ENCODE measurements at regions not wholly inside any gene's neighbourhood (a gene's known extent, or its start where the extent isn't known, plus 50 kb on each side); places are given as distances from the start of the nearest gene placed in this dataset.
A peak's percentile ranks its signal among the peaks of the same experiment; 100 is the strongest.

DNA sequence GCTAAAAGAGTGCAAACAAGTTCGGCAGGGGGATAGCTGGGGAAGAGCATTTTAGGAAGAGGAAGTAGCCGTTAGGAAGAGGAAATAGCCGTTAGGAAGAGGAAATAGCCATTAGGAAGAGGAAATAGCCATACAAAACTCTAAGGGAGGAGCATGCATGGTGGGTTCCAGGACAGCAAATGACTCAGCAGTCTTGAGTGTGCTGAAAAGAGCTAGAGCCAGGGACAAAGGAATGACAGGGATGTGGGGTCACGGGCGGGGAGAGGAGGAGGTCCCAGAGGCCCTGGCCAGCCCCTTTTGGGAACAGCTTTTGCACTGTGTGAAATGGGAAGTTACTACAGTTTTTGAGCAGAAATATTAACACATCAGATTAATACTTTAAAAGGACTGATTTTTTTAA lies 882.6 kb downstream of the TRIML1 start:
- no peak for DNase-seq (ENCODE audit: low read depth)
- TF ChIP-seq, protein P1, sequence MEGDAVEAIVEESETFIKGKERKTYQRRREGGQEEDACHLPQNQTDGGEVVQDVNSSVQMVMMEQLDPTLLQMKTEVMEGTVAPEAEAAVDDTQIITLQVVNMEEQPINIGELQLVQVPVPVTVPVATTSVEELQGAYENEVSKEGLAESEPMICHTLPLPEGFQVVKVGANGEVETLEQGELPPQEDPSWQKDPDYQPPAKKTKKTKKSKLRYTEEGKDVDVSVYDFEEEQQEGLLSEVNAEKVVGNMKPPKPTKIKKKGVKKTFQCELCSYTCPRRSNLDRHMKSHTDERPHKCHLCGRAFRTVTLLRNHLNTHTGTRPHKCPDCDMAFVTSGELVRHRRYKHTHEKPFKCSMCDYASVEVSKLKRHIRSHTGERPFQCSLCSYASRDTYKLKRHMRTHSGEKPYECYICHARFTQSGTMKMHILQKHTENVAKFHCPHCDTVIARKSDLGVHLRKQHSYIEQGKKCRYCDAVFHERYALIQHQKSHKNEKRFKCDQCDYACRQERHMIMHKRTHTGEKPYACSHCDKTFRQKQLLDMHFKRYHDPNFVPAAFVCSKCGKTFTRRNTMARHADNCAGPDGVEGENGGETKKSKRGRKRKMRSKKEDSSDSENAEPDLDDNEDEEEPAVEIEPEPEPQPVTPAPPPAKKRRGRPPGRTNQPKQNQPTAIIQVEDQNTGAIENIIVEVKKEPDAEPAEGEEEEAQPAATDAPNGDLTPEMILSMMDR (IDR thresholded peaks at IDR 0.05; ENCODE audit: insufficient read depth, low read depth, low read length, missing control alignments): no peak
- no peak overlapping the region for H3K4me3 ChIP-seq (ENCODE audit: low read length)

DNA sequence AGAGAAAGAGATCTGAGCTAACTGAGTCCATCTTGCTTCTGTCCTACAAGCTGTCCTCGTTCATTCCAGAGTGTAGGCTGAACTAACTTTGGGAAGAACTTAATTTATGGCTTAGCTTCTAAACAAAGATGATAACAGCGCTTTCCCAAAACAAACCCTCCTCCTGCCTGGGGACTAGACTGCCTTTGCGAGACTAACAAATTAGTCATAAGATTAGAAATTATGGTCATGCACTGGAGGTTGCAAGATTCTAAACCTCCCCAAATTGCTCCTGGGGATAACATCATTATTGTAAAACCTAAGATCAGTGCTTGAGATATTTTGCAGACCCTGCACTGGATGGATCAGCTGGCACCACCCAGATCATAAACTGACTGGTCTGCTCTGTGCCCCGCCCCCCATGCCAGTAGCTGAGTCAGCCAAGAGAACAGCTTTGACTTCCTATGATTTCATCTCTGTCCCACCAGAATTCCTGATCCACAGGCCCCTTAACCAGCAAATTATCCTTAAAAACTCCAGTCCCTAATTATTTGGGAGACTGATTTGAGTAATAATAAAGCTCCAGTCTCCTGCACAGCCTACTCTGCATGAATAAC lies 883.3 kb downstream of the TRIML1 start:
- TF ChIP-seq, protein P1 (IDR thresholded peaks at IDR 0.05; ENCODE audit: insufficient read depth, low read depth, low read length, missing control alignments): no peak
- DNase-seq (ENCODE audit: low read depth): peak; percentile 35
- H3K4me3 ChIP-seq (ENCODE audit: low read length): no peak overlapping the region

DNA sequence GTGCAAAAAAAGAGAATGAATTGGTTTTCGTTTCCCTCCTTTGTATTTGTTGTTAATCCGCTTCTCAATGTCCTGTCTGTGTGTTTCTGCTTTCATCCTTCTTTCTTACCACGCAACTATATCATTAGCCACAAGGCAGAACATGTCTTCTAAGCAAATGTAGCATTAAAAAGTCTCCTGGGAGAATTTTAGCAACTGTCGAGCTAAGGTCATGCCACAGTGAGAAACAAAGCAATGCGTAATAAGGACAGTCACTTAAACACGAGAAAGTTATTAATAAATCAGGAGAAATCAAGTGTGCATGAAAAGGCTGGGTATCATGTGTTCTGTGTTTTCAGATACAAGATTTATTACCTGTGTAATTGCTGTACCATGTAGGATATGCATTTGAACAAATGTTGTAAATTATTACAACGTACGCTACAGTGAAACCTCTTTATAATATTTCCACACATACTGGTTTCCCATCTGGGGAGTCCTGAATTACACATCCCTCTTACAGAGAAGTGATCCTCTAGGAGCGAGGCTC lies 890.8 kb downstream of the TRIML1 start:
- TF ChIP-seq, protein P1 (IDR thresholded peaks at IDR 0.05; ENCODE audit: insufficient read depth, low read depth, low read length, missing control alignments): no peak
- no peak overlapping the region for H3K4me3 ChIP-seq (ENCODE audit: low read length)
- DNase-seq (ENCODE audit: low read depth): no peak

DNA sequence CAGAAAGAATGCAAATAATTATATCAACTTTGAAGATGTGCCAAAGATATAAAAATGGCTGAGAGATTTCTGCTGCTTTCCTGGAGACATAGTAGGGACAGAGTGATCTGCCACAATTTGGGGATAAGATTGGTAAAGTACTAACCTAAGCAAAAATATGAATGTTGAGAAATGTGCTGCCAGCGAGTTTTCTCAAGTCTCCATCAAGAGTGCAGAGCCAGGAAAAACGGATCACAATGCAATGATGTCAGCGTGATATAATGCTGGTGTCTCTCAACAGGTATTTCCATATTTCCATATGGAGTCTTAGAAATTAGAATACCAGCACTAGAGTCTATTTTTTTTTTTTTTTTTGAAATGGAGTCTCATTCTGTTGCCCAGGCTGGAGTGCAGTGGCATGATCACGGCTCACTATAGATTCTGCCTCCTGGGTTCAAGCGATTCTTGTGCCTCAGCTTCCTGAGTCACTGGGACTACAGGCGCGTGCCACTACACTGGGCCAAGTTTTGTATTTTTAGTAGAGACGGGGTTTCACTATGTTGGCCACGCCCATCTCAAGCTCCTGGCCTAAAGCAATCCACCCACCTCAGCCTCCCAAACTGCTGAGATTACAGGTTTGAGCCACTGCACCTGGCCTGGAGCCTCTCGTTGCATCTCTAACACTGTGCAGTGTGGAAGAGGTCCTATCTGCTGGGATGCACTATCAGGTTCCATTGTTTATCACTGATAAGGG lies 893.5 kb downstream of the TRIML1 start:
- H3K4me3 ChIP-seq (ENCODE audit: low read length): no peak overlapping the region
- no peak for DNase-seq (ENCODE audit: low read depth)
- TF ChIP-seq, protein P1 (IDR thresholded peaks at IDR 0.05; ENCODE audit: insufficient read depth, low read depth, low read length, missing control alignments): no peak

DNA sequence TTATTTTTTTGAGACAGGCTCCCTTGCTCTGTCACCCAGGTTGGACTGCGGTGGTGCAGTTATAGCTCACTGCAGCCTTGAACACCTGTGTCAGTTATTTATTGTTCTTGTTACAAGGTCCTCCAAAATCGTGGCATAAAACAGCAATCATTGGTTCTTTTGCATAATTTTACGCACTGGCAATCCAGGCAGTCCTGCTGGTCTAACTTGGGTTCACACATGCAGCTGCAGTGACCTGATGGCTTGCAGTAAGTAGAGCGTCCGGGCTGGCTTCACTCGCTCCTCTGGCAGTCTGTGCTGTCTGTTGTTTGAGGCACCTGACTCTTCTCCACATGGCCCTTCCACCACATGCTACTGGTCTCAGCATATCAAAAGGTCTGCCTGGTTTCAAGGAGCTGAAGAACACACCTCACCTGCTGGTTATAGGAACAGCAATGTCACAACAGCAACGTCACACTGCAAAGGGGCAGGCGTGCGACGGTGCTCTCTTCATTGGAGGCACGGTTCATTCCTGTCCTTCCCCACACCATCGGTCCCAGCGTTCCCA lies 894.6 kb downstream of the TRIML1 start:
- no peak overlapping the region for H3K4me3 ChIP-seq (ENCODE audit: low read length)
- no peak for DNase-seq (ENCODE audit: low read depth)
- TF ChIP-seq, protein P1 (IDR thresholded peaks at IDR 0.05; ENCODE audit: insufficient read depth, low read depth, low read length, missing control alignments): no peak

DNA sequence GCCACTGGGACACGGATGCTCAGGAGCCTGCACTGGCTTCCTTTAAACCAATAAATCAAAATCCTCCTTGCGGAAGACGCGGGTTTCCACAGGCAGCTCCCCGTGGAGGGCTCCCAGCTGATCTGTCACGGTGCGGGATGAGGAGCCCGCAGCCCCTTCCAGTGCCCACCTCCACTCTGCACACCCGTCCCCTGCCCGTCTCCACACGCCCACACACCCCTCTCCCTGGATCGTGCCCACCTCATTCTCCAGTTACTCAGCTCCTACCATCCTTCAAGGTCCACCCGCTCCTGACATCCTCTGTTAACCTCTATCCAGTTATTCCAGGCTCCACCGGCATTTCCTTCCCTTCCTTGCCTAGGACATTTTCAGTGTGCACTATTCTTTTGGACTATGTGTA lies 895.9 kb downstream of the TRIML1 start:
- H3K4me3 ChIP-seq (ENCODE audit: low read length): no peak overlapping the region
- TF ChIP-seq, protein P1 (IDR thresholded peaks at IDR 0.05; ENCODE audit: insufficient read depth, low read depth, low read length, missing control alignments): no peak
- DNase-seq (ENCODE audit: low read depth): no peak
